Fibroblast of mammary gland (primary cell): ENCODE measurements at regions not wholly inside any gene's neighbourhood (a gene's known extent, or its start where the extent isn't known, plus 50 kb on each side); places are given as distances from the start of the nearest gene placed in this dataset.

Experiments
- DNase-seq: peaks from one replicate; pipeline ENCODE4 v3.0.0-alpha.2; 2010; ENCODE audit warnings: low read depth
- H3K4me3 ChIP-seq: 2 replicates; pipeline ENCODE4 v1.5.1; 2011; ENCODE audit warnings: low read depth, mild to moderate bottlenecking, low read length, moderate library complexity; ENCODE audit not compliant: control insufficient read depth
- TF ChIP-seq, protein P1 (sequence below): conservative IDR thresholded peaks from 2 replicates; pipeline ENCODE4 v1.5.1; 2011; ENCODE audit warnings: low read depth, low read length, inconsistent platforms; ENCODE audit not compliant: control insufficient read depth, insufficient read depth

GRCh38 chr10:106506526-106507283 is 657.8 kb downstream of the SORCS1 start:
- TF ChIP-seq, protein P1, sequence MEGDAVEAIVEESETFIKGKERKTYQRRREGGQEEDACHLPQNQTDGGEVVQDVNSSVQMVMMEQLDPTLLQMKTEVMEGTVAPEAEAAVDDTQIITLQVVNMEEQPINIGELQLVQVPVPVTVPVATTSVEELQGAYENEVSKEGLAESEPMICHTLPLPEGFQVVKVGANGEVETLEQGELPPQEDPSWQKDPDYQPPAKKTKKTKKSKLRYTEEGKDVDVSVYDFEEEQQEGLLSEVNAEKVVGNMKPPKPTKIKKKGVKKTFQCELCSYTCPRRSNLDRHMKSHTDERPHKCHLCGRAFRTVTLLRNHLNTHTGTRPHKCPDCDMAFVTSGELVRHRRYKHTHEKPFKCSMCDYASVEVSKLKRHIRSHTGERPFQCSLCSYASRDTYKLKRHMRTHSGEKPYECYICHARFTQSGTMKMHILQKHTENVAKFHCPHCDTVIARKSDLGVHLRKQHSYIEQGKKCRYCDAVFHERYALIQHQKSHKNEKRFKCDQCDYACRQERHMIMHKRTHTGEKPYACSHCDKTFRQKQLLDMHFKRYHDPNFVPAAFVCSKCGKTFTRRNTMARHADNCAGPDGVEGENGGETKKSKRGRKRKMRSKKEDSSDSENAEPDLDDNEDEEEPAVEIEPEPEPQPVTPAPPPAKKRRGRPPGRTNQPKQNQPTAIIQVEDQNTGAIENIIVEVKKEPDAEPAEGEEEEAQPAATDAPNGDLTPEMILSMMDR, result no peak
- no peak overlapping the region for H3K4me3 ChIP-seq
- no peak for DNase-seq

DNA sequence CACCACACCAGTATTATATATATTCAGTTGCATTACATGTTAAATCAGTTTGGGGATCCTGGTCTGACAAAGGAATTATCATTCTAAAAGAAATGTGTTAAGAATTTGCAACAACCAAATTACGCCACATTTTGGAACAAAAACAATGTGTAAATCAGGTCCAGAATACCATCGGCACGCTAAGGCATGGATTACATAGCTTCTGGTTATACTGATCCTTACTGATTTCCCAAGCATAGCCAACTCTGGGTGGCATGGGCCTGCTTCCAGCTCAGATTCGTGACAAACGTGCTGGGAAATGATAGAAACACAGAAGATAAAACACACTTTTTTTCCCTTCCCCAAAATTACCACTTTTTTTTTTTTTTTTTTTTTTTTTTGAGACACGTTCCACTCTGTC is 660.0 kb downstream of the SORCS1 start:
- no peak overlapping the region for H3K4me3 ChIP-seq
- TF ChIP-seq, protein P1, result no peak
- DNase-seq, result no peak

DNA sequence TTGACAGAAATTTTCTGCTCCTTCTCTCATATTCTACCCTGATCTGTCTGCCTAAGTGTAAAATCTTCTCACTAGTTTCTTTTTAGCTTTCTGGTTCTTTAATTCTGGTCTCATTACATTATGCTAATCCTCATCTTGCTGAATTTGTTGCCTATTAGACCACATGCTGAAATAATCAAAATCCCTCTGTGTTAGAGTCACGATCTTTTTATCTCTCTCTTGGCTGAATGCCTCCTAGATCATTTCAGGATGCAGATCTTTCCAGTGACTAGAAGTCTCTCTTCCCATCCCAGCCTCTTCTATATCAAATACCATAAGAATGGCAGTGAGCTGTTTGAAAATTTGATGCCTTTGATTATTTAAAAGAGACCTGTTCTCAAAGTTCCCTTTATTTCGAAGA is 661.9 kb downstream of the SORCS1 start:
- no peak for DNase-seq
- TF ChIP-seq, protein P1, result no peak
- H3K4me3 ChIP-seq, result no peak overlapping the region

GRCh38 chr10:106500925-106501525 is 663.5 kb downstream of the SORCS1 start:
- TF ChIP-seq, protein P1, result no peak
- no peak overlapping the region for H3K4me3 ChIP-seq
- DNase-seq, result peak; percentile 16

DNA sequence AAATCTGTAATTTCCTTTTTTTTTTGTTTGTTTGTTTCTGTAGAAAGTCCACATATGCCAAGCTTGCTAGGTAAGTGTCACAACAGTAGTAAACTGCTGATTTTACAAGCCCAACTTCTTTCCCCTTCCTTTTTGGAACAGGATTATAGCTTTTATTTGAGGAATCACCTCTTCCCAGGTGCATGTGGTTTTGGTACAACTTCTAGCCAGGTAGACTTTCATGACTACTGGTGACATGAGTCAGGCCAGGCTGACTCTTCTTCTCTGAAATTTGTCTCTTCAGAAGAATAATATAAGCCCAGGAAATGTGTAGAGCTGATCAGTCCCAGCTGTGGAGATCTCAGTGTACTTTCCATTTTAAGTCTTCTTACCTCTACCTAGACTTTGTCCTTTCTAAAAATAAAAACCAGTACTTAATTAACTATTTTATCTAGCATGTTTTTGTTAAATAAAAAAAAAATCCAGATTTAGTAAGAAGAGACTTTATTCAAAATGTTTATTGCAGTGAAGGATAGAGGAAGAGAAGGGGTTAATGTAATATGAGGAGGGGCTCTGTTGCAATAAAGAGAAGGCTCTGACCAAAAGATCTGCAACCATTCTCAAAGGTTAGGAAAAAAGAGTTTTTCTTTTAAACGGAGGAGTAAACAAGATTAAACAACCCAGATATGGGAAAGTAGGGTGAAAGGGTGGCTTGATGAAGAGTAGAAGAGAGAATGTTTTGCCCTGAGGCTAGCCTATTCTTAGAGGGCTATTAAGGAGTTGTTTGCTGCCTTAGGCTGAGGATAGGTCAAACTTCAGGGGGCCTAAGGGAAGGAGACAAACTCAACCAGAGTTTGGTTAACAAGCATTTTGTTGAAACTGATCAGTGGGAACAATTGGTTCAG is 664.2 kb downstream of the SORCS1 start:
- TF ChIP-seq, protein P1, result no peak
- no peak overlapping the region for H3K4me3 ChIP-seq
- DNase-seq, result no peak

DNA sequence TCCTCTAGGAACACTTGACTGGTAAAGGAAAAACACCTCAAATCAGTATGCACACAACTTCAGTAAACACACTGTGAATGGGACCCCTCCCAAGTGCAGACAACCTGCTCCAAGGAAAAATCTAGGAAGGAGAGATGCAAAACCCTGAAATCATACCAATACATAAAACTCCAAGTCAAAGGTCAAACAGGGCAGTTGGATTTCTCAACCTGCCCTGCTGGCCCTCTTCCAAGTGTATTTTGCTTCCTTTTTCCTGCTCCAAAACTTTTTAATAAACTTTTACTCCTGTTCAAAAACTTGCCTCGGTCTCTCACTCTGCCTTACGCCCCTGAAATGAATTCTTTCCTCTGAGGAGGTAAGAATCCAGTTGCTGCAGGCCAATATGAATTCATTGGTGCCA is 665.1 kb downstream of the SORCS1 start:
- H3K4me3 ChIP-seq, result no peak overlapping the region
- TF ChIP-seq, protein P1, result no peak
- no peak for DNase-seq
